Peyer's patch (tissue), 4 donors: ENCODE measurements at regions not wholly inside any gene's neighbourhood (a gene's known extent, or its start where the extent isn't known, plus 50 kb on each side); places are given as distances from the start of the nearest gene placed in this dataset.

Experiments used
- POLR2A ChIP-seq, 2 donors: fragments of 450-650 bp; IDR thresholded peaks; one replicate each; pipeline ENCODE4 v1.5.1; 2017; ENCODE audit warnings: antibody characterized with exemption in 2 of 2, mild to moderate bottlenecking in 2 of 2, moderate library complexity in 2 of 2
- TF ChIP-seq, protein P1 (sequence below), 6 experiments: fragments of 450-650 bp in 4 of 6; fragments of 200-600 bp in 2 of 6; sonication (generic) in 1 of 6; IDR thresholded peaks; one replicate each; pipeline ENCODE4 v1.5.1; 2017 to 2019; ENCODE audit warnings: antibody characterized with exemption in 6 of 6, mild to moderate bottlenecking in 3 of 6, moderate library complexity in 1 of 6

DNA sequence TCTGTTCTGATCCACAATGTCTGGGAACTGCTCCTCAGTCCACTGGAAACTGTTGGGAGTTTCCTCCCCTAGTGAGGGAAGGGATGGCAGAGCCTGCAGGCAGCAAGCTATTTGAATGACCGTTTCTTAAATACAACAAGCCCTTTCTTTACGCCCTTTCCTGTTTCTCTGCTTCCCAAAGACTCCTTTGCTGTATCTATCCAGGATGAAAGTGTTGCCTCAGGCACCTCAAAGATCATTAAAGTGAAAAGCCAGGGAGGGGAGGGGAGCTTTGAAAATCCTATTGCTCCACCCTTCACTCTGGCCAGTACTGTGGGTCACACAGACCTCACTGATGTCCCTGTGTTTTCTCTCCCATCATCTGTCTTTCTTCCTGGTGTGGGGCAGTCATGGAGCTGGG is 213.1 kb downstream of the RNF144B start:
- TF ChIP-seq, protein P1, sequence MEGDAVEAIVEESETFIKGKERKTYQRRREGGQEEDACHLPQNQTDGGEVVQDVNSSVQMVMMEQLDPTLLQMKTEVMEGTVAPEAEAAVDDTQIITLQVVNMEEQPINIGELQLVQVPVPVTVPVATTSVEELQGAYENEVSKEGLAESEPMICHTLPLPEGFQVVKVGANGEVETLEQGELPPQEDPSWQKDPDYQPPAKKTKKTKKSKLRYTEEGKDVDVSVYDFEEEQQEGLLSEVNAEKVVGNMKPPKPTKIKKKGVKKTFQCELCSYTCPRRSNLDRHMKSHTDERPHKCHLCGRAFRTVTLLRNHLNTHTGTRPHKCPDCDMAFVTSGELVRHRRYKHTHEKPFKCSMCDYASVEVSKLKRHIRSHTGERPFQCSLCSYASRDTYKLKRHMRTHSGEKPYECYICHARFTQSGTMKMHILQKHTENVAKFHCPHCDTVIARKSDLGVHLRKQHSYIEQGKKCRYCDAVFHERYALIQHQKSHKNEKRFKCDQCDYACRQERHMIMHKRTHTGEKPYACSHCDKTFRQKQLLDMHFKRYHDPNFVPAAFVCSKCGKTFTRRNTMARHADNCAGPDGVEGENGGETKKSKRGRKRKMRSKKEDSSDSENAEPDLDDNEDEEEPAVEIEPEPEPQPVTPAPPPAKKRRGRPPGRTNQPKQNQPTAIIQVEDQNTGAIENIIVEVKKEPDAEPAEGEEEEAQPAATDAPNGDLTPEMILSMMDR (IDR thresholded peaks at IDR 0.05), result no peak
- TF ChIP-seq POLR2A (IDR thresholded peaks at IDR 0.05), result no peak
